ENCODE measurements at regions not wholly inside any gene's neighbourhood (a gene's known extent, or its start where the extent isn't known, plus 50 kb on each side); places are given as distances from the start of the nearest gene placed in this dataset.

GRCh38 chr4:59243038-59243437, 1957.1 kb upstream of the ADGRL3 start:
- DNase-seq (ENCODE audit: low spot score), result no peak

DNA sequence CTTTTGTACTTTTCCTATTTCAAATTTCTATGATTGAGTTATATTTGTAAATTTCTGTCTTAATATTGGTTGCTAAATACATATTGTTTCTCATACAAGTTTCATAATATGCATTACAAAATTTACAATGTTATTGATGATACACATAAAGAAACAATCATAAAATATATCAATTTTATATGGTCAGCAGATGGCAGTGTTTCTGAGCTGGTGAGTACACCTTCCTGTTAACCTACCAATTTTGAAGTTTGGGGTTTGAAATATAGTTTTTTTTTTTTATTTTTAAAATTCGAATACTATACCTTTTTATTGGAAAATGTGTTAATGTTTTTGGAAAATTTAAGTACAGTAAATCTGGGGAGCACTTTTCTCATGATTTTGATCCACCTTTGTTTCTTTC, 1953.1 kb upstream of the ADGRL3 start:
- DNase-seq (ENCODE audit: low spot score), result no peak

DNA sequence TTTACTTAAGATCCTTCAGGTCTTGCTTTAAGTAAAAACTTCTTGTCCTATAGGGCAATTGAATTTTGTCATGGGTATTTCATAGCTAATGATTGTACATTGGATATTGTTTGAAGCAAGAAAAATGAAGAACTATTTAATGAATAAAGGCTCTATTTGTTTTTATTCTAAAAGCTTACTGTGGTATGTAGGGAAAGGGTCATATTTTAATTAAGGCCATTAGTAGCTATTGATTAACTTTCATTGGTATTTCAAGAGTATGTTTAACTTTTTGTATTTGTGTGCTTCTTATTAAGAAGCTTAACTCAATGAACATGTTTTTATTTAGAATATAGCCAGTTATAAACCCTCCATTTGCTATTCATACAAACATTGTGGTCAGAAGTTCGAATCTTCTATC, 1951.8 kb upstream of the ADGRL3 start:
- no peak for DNase-seq (ENCODE audit: low spot score)

GRCh38 chr4:59249110-59249509, 1951.0 kb upstream of the ADGRL3 start:
- DNase-seq (ENCODE audit: low spot score), result no peak

DNA sequence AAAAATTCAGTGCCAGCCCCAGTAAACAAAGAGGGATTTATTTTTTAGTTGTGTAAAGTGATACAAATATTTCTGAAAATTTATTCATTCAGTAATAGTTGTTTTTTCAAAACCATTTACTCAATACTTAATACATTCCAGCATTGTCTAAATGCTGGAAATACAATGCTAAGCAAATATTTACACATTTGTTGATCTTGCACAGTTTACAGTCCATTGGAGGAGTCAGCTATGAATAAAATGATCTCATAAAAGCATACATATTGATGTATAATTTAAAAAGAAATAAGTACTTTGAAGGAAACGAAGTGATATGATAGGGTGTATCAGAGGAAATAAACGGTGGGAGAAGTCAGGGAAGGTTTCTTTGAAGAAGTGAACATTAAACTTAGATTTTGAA, 1942.1 kb upstream of the ADGRL3 start:
- DNase-seq (ENCODE audit: low spot score), result no peak

- DNase-seq (ENCODE audit: low spot score), result no peak
Observed at GRCh38 chr4:59307609-59308008, 1892.5 kb upstream of the ADGRL3 start.

GRCh38 chr4:59314637-59315036, 1885.5 kb upstream of the ADGRL3 start:
- no peak for DNase-seq (ENCODE audit: low spot score)

DNA sequence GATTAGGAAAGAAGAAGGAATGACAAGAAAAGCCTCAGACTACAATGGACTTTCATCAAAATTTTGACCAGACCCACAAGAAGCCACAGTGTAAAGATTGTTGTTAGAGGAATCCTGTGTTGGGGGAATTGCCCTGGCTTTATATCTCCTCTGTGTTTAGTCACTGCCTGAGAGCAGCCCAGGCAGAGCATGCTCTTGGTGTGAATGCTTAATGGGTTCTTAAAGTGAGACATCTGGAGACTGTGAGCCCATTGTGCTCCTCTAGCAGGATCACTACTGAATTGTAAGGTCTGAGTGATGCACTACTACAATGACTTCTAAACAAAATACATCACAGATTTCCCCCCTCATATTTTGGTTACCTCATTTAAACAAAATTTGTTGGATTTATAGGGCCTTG, 1860.5 kb upstream of the ADGRL3 start:
- DNase-seq (ENCODE audit: low spot score), result no peak

- DNase-seq (ENCODE audit: low spot score), result no peak
Observed at GRCh38 chr4:59341506-59341905, 1858.6 kb upstream of the ADGRL3 start.

- DNase-seq (ENCODE audit: low spot score), result no peak
Observed at GRCh38 chr4:59348949-59349348, 1851.2 kb upstream of the ADGRL3 start.

GRCh38 chr4:59369229-59369628, 1830.9 kb upstream of the ADGRL3 start:
- no peak for DNase-seq (ENCODE audit: low spot score)

DNA sequence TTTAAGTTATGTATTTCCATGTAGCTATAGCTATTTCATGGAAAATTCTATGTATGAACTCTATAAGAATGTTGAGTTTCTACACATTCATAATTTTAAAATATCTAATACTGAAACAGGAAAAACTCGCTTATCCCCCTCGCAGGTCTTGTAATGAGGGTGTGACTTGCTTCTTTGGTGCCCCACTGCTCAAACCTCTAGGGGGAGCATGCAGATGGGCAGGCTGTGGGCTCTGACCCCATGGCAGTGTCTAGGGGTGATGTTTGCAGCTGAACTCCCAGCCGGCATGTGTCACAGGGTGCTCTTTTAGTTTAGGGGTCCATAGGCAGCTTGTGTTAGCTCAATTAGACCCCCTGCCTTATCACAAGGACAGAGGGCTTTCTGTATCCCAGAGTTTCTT, 1825.7 kb upstream of the ADGRL3 start:
- no peak for DNase-seq (ENCODE audit: low spot score)

- no peak for DNase-seq (ENCODE audit: low spot score)
Observed at GRCh38 chr4:59380841-59381366, 1819.2 kb upstream of the ADGRL3 start.

- no peak for DNase-seq (ENCODE audit: low spot score)
Observed at GRCh38 chr4:59381591-59381990, 1818.5 kb upstream of the ADGRL3 start.

DNA sequence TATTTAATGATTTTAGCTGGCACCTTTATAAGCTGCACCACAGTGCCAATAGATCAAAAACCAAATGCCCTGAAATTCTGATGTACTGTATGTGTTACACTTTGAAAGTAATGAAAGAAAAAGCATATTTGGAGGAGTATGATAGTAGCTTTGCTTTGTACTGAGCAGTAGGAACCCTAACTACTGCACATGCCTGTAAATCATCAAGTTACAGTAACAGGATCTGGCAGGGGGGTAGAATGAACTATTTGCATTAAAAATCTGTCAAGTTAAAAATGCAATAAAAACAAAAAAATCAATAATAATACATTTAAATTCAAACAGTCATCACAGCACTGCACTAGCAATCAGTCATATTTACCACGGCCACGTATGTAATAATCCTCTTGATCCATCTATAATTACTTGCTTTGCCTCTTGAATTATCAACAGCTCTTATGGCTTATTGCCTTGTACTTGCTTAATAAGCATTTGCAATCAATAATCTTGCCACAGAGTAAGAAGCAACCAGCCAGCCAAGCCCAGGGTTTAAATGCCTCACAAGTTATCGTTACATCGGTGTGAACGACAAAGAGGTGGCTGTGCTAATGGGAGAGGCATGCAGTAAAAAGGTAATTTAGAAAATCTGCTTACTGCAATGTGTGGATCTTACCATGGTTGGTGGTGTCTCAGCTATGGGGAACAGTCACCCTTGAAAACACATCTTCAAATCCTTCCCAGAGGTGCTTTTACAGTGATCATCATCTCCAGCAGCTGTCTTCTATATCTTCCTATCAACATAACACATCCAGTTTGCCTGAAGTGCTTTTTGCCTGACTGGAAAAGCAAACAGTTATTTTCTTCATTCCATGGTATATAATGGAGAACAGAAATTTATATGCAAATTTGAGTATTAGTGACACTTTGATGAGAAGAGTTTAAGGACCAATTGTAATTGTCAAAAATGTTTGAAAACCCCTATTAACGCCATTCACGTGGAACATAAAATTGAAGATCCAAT, 1812.1 kb upstream of the ADGRL3 start:
- no peak for DNase-seq (ENCODE audit: low spot score)

DNA sequence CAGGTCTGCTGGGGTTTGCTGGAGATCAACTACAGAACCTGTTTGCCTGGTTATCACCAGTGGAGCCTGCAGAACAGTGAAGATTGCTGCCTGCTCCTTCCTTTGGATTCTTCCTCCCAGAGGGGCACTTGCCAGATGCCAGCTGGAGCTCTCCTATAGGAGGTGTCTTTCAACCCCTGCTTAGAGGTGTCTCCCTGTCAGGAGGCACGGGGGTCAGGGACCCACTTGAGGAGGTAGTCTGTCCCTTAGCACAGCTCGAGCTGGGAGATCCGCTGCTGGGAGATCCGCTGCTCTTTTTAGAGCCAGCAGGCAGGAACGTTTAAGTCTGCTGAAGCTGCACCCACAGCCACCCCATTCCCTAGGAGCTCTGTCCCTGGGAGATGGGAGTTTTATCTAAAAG, 1806.3 kb upstream of the ADGRL3 start:
- DNase-seq (ENCODE audit: low spot score), result no peak

DNA sequence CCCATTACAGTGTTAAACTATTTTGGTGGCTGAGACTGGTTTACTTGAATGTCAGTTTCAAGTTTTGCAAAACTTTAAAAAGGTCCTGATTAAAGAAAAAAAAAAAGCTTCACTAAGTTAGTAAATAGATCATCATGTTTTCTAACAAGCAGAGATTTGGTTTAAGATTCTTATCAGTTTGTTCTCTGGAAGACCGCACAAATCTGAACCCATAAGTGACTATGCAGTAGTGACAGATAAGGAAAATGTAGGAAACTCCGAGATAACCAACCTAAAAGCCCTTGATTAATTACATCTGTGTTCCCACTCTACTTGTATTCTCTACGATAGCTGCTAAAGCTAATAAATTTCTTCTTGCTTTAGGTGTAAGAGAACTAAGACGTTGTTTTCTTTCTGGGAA, 1799.8 kb upstream of the ADGRL3 start:
- DNase-seq (ENCODE audit: low spot score), result no peak

DNA sequence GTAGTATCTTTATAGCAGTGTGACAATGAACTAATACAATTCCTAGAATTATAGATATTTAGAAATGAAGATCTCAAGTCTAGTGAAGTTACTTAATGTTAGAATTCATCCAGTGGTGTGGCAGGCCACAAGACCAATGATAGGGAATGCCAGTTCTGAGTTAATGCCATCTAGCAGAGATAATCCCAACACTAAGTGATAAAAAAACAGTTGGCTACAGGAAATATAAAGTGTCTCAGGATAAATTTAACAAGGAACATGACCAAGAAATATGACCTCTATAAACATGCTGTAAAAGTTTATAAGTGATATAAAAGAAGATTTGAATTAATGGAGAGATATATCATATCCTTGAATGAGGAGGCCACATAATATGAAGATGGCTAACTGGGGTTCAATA, 1790.5 kb upstream of the ADGRL3 start:
- DNase-seq (ENCODE audit: low spot score), result no peak

GRCh38 chr4:59412739-59413138, 1787.4 kb upstream of the ADGRL3 start:
- DNase-seq (ENCODE audit: low spot score), result no peak

- no peak for DNase-seq (ENCODE audit: low spot score)
Observed at GRCh38 chr4:59455751-59456150, 1744.4 kb upstream of the ADGRL3 start.

DNA sequence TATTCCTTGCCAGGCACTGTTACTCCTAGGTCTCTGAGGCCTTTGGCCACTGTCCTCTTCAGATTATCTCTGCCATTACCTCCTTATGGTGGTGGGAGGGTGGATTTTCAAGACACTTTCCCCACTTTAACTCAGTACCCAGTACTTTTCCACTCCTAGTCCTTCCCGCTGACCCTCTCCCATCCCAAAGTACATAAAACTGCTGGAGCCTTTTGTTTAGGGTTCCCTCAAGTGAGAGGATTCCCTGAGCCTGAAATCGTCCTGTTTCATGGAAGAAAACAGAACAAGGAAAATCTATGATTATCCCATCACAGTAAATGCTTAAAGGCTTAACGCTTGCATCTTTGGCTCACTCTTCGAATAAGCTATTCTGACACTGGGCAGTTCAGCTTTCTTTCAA, 1742.5 kb upstream of the ADGRL3 start:
- no peak for DNase-seq (ENCODE audit: low spot score)

DNA sequence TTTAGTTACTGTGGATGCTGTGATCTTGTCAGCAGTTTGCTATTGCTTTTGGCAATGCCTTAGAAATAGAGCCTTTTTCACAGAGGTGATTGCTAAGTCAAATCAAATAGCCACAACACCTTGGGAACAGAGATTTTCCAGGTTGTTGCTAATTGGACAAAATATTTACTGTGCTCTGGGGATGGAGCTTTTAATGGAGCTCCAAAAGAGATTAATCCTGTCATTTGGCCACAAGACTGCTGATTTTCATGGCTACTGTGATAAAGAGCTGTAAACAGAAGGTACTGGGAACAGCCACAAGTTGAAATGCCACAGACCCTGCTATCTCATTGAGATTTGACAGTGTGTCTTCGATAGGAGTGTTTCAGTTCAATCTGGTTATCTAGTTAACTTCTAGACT, 1715.2 kb upstream of the ADGRL3 start:
- DNase-seq (ENCODE audit: low spot score), result no peak

- DNase-seq (ENCODE audit: low spot score), result no peak
Observed at GRCh38 chr4:59500103-59500502, 1700.0 kb upstream of the ADGRL3 start.

DNA sequence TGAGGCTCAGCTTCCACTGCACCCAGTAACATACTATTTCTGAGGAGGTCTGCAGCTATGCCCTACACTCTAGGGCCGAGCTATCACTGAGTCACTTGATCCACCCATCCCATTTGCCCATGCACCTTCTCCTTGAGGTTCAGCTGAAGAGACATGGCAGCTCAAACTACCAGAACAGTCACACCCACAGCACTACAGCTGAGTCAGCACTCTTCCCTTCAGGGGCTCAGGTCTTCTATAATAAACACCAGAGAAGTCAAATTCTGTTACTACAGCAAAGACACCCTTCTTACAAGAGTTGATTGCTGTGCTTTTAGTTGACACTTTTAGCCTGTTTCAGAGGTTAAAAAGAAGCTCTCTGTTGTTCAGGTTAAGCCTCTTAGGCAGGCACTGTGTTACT, 1696.4 kb upstream of the ADGRL3 start:
- no peak for DNase-seq (ENCODE audit: low spot score)

Measured in SW480 (cell line).